AG20443 (cell line): ENCODE measurements at regions not wholly inside any gene's neighbourhood (a gene's known extent, or its start where the extent isn't known, plus 50 kb on each side); places are given as distances from the start of the nearest gene placed in this dataset.
A peak's percentile ranks its signal among the peaks of the same experiment; 100 is the strongest.

Source experiments
- DNase-seq: peaks from one replicate; pipeline ENCODE4 v3.0.0; 2012; ENCODE audit warnings: low spot score, mixed read lengths

GRCh38 chr13:40456397-40456953, 210.0 kb downstream of the FOXO1 start:
- DNase-seq = no peak

DNA sequence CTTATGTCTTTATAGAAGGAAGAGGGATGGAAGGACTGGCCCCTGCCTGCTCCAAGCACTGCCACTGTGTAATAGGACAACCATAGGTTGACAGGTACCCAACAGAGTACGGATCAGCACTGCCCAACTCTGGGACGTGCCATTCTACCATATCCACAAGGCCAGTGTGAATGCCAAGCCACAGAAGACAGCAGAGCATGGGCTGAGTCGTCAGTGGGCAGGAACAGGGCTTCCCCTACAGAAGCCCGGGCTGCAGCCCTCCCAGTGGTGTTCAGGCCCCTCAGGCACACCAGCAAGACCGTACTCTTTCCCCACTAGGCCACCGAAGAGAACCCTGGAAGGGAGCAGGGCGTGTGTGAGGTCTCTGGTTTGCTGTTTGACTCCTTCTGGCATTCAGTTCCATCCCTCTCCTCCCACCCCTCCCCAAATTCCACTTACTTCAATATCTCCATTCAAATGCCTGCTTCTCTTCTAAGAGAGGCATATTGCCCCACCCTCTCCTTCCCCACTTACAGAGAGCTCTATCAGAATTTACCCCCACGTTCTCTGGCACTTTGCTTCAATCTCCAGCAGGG, 209.4 kb downstream of the FOXO1 start:
- DNase-seq = no peak

GRCh38 chr13:40457929-40458719, 208.3 kb downstream of the FOXO1 start:
- no peak for DNase-seq

DNA sequence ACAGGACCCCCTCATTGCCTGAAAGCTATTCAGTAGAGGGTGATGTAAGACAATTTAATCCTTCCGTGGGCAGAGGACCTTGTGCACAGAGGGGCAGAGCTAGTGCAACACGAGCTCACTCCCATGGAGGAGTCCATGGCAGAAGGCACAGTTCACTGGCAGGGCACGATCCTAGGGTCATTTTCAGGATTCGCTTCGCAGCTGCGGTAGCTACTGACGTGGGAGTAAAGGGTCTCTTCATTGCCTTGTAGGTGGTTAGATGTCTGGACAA, 207.8 kb downstream of the FOXO1 start:
- no peak for DNase-seq

- DNase-seq = peak; percentile 55
Observed at GRCh38 chr13:40460116-40460515, 206.3 kb downstream of the FOXO1 start.

- no peak for DNase-seq
Observed at GRCh38 chr13:40464337-40465014, 202.0 kb downstream of the FOXO1 start.

DNA sequence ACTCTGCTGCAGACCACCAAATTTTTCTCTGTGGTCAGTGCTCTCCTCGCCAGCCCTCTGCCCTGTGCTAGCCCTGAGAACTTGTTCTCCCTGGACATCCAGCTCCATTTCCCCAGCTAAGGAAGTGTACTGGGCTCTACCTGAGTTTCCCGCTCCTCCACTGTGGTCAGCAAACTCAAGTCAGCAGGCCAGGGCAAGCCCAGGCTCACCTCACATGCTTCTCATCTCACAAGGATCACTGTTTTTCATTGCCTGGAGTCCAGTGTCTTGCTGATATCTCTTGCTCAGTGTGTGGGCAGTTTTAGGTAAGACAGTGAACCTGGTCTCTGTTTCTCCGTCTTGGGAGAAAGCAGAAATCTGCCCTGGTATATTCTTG, 201.4 kb downstream of the FOXO1 start:
- no peak for DNase-seq

DNA sequence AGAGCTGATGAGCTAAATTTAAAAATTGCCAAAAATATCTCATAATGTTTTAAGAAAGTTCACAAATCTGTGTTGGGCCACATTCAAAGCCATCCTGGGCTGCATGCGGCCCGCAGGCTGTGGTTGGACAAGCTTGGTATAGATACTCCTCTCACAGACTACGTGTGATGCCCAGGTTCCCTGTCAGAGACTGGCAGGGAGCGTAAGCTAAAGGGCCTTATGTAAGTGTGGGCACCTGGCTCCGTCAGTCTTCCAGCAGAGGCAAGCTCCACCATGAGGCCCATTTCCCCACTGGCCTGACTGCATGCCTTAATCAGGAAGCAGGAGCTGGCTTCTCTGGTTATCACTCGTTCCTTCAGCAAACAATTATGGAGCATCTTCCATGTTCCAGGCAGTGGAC, 200.2 kb downstream of the FOXO1 start:
- DNase-seq = no peak

GRCh38 chr13:40468227-40468838, 198.1 kb downstream of the FOXO1 start:
- DNase-seq = no peak

DNA sequence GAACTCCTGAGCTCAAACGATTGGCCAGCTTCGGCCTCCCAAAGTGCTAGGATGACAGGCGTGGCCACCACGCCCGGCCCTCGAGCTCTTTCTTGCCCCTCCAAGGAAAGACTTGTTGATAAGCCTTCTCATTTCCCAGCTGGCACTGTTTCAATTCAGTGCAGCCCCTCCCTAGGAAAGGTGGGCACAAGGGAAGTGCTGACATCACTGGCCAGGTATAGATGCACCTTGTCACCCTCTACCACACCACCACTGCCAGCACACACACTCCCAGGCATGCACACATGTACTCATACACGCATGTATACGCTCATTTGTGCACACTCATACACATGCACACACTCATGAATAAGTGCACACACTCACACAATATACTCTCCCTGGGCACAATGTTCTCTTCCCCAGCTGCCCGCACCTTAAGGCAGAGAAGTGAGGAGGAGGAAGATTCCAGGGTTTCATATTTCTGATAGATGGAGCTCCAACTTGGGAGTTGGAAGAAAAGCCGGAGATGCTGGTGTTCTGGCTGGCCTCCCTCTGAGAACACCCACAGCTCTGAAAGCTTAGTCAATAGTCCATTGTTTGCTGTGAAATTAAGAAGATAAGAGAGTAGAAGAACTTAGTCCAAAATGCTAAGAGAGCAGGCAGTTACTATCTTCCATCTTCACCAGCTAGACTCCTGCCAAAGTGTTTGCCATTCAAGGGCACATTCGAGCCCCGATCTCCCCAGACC, 196.7 kb downstream of the FOXO1 start:
- no peak for DNase-seq

- DNase-seq = peak; percentile 66
Observed at GRCh38 chr13:40470660-40471059, 195.8 kb downstream of the FOXO1 start.

GRCh38 chr13:40471076-40471475, 195.4 kb downstream of the FOXO1 start:
- no peak for DNase-seq

DNA sequence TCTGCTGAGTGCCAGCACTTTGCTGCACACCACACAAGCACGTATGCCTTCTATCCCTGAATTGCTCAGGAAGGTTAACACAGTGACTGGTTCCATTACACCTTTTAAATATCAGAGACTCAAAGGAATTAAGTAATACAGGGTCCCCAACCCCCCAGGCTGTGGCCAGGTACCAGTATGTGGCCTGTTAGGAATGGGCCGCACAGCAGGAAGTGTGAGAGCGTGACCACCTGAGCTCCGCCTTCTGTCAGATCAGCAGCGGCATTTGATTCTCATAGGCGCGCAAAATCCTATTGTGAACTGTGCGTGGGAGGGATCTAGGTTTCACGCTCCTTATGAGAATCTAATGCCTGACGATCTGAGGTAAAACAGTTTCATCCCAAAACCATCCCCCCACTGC, 194.5 kb downstream of the FOXO1 start:
- DNase-seq = no peak

GRCh38 chr13:40472427-40473220, 193.8 kb downstream of the FOXO1 start:
- no peak for DNase-seq

GRCh38 chr13:40475617-40476016, 190.8 kb downstream of the FOXO1 start:
- DNase-seq = no peak

DNA sequence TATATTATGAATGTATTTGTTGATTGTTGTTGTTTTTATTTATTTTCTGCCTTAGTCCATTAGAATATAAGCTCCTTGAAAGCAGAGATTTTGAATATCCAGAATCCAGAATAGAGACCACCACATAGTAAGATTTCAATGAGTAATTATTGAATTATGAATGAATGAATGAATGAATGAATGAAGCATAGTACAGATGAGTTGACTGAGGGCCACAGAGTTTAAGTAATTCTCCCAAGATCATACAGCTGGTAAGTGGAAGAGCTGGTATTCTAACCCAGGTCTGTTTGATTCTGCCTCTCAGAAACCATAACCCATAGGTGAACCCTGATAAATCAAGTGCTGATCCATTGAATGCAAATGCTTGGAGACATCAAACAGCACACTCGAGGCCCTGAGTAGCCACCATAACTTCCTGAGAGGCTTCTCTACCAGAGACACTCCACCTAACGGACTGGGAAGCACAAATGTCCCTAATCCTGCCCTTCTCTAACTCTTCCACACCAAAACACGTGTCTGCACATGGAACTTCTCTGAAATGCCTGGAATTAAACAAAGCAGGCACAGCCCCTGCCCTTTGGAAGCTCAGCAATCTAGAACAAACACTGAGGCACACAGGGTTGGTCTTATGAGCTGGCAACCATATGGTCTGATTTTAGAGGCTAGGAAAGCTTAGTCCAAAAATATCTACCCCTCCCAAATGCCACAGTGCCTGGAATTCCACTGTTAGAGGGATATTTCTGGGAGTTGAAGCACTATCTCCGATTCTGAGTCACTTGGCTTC, 190.1 kb downstream of the FOXO1 start:
- peak; percentile 71 for DNase-seq

- no peak for DNase-seq
Observed at GRCh38 chr13:40477623-40478608, 188.5 kb downstream of the FOXO1 start.

DNA sequence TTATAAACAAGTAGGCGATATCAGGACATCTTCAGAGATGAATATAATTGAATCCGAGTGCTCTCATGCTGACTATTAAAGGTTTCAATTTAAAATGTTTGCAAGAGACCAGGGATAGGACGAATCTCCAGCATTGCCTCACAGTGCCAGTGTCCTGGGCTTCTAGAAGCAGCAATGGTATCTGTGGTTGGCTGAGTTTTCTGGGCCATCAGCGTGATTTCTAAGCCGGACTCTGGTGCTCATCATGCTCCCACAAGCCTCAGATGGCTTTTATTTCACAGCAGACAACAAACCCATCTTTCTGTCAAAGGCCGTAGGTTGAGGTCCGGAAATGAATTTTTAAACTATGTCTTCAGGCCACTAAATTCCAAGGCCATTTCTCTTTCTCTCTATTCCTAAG, 187.7 kb downstream of the FOXO1 start:
- DNase-seq = no peak

- DNase-seq = no peak
Observed at GRCh38 chr13:40479196-40479845, 187.1 kb downstream of the FOXO1 start.
